HepG2 (cell line): ENCODE measurements at regions not wholly inside any gene's neighbourhood (a gene's known extent, or its start where the extent isn't known, plus 50 kb on each side); places are given as distances from the start of the nearest gene placed in this dataset.

Source experiments
- ATAC-seq: fragments of 200-7000 bp; cut with Tn5 transposase; 3 replicates; pipeline ENCODE4 v1.9.1; 2020; ENCODE audit warnings: mild to moderate bottlenecking, moderate library complexity
- BruUV-seq: library from RNA; stranded (reverse); fragments of 400-500 nt; replicated peaks from 2 replicates; lab custom pipeline; 2021; lab: Mats Ljungman, UMichigan
- CTCF ChIA-PET: fragments of 300-600 bp; formaldehyde crosslinking; extraction: SDS; loops from one replicate; lab custom pipeline; 2021; ENCODE audit warnings: low total read pairs, inconsistent platforms, low intra/inter-chr PET ratio; lab: Yijun Ruan, JAX
- POLR2A ChIA-PET: fragments of 350-600 bp; sonication (Branson Sonifier 250); formaldehyde crosslinking; loops from one replicate; lab custom pipeline; 2020; ENCODE audit warnings: antibody characterized with exemption, inconsistent platforms; lab: Yijun Ruan, JAX
- DNase-seq: peaks from one replicate; pipeline ENCODE4 v3.0.0-alpha.2; 2015; ENCODE audit warnings: low spot score
- FAIRE-seq: peaks from 3 replicates; lab custom pipeline; 2011; peaks lifted over from hg19 to GRCh38; lab: Jason Lieb, UNC
- H2AFZ ChIP-seq: one replicate; pipeline ENCODE4 v1.6.1; 2011; ENCODE audit warnings: low read length, inconsistent platforms
- H3K27ac ChIP-seq: fragments of 300-600 bp; 3 replicates; pipeline ENCODE4 v1.8.0; 2011; ENCODE audit warnings: mixed run types, mild to moderate bottlenecking, mixed read lengths, low read length, inconsistent platforms; ENCODE audit not compliant: insufficient read depth; ENCODE audit errors: extremely low read length
- H3K27me3 ChIP-seq, 2 experiments: fragments of 200-600 bp in 1 of 2; 2 replicates in 1 of 2; 3 replicates in 1 of 2; pipeline versions ENCODE4 v1.6.0 to v1.8.0; 2011; ENCODE audit warnings: low read length in 2 of 2, mild to moderate bottlenecking in 2 of 2, moderate library complexity in 2 of 2, inconsistent platforms in 1 of 2; ENCODE audit not compliant: insufficient read depth in 2 of 2, control insufficient read depth in 1 of 2
- H3K36me3 ChIP-seq, 2 experiments: fragments of 200-600 bp in 1 of 2; replicated peaks in 1 of 2; 2 replicates in 1 of 2; 3 replicates in 1 of 2; pipeline versions ENCODE4 v1.5.1 to v1.8.0; 2011; ENCODE audit warnings: low read length in 2 of 2, inconsistent platforms in 1 of 2; ENCODE audit not compliant: insufficient read depth in 2 of 2, control insufficient read depth in 1 of 2
- H3K4me1 ChIP-seq: 2 replicates; pipeline ENCODE4 v1.5.1; 2012; ENCODE audit warnings: low read length, inconsistent platforms; ENCODE audit not compliant: insufficient read depth
- H3K4me2 ChIP-seq: 2 replicates; pipeline ENCODE4 v1.6.0; 2011; ENCODE audit warnings: low read depth, low read length, inconsistent platforms
- H3K4me3 ChIP-seq, 3 experiments: fragments of 200-600 bp in 1 of 3; sonication (generic), shearing (Covaris generic) in 1 of 3; replicated peaks in 1 of 3; 2 replicates each; pipeline ENCODE4 v1.5.1; 2011 to 2016; ENCODE audit warnings: low read length in 3 of 3, inconsistent platforms in 2 of 3, low read depth in 2 of 3, mild to moderate bottlenecking in 2 of 3, control low read depth in 1 of 3, mixed read lengths in 1 of 3; ENCODE audit not compliant: insufficient read depth in 1 of 3
- H3K79me2 ChIP-seq: one replicate; pipeline ENCODE4 v1.6.1; 2011; ENCODE audit warnings: low read length, inconsistent platforms; ENCODE audit not compliant: insufficient read depth
- H3K9ac ChIP-seq: 2 replicates; pipeline ENCODE4 v1.6.0; 2011; ENCODE audit warnings: mild to moderate bottlenecking, low read depth, low read length, inconsistent platforms; ENCODE audit not compliant: insufficient read depth
- H3K9me3 ChIP-seq: 2 replicates; pipeline ENCODE4 v1.5.1; 2012; ENCODE audit warnings: mild to moderate bottlenecking, low read length
- H4K20me1 ChIP-seq: 2 replicates; pipeline ENCODE4 v1.6.0; 2011; ENCODE audit warnings: inconsistent platforms, mild to moderate bottlenecking, low read length, moderate library complexity; ENCODE audit not compliant: insufficient read depth
- ATF7-NPFF ChIP-seq: sonication (generic); formaldehyde crosslinking; IDR thresholded peaks from 2 replicates; pipeline ENCODE4 v1.8.1; 2023; ENCODE audit warnings: mild to moderate bottlenecking, low read depth, missing genetic modification reagents, moderate library complexity
- HNRNPL ChIP-seq: fragments of 200-400 bp; formaldehyde crosslinking; IDR thresholded peaks from 2 replicates; pipeline ENCODE4 v1.6.1; 2017; ENCODE audit warnings: mild to moderate bottlenecking, low read depth, low read length
- MAFK ChIP-seq, 2 experiments: IDR thresholded peaks in 1 of 2; conservative IDR thresholded peaks in 1 of 2; 2 replicates each; pipeline ENCODE4 v1.6.1; 2011; ENCODE audit warnings: improper control_type of control experiment in 2 of 2, low read length in 2 of 2
- STAT5B ChIP-seq: sonication (generic); formaldehyde crosslinking; IDR thresholded peaks from 2 replicates; pipeline ENCODE4 v1.4.0; 2020; ENCODE audit warnings: missing genetic modification reagents
- ZC3H13 ChIP-seq: sonication (generic); formaldehyde crosslinking; IDR thresholded peaks from 2 replicates; pipeline ENCODE4 v1.8.1; 2023; ENCODE audit warnings: mild to moderate bottlenecking, missing genetic modification reagents, moderate library complexity
- ZNF124 ChIP-seq: sonication (generic); formaldehyde crosslinking; IDR thresholded peaks from 2 replicates; pipeline ENCODE4 v1.4.0; 2020; ENCODE audit warnings: missing genetic modification reagents
- WGBS: methylation state at CpG from one replicate; pipeline ENCODE4 v1.1.6; 2017; ENCODE audit warnings: low lambda C conversion rate; 5-methylcytosine and 5-hydroxymethylcytosine counted together
- in situ Hi-C: cut with HindIII; loops from 2 replicates; pipeline ENCODE4 v1.10.0; 2017; ENCODE audit warnings: low pct_unique_long_range_greater_than_20kb; ENCODE audit not compliant: extremely low pct_ligation_motif_present
- intact Hi-C: fragments of 100-400 bp; cut with micrococcal nuclease; formaldehyde crosslinking; loops from one replicate; pipeline ENCODE4 v1.10.0; 2022; ENCODE audit not compliant: unreplicated experiment
- TF ChIP-seq, protein P1 (sequence below): sonication (generic); formaldehyde crosslinking; IDR thresholded peaks from 2 replicates; pipeline ENCODE4 v1.5.0; 2020; ENCODE audit warnings: missing genetic modification reagents
- TF ChIP-seq, protein P2 (sequence below): sonication (generic); formaldehyde crosslinking; IDR thresholded peaks from 2 replicates; pipeline ENCODE4 v1.4.0; 2020; ENCODE audit warnings: low read depth, mild to moderate bottlenecking, missing genetic modification reagents
- TF ChIP-seq, protein P3 (sequence below): IDR thresholded peaks from 2 replicates; pipeline ENCODE4 v1.6.1; 2016; ENCODE audit warnings: low read depth, borderline replicate concordance

DNA sequence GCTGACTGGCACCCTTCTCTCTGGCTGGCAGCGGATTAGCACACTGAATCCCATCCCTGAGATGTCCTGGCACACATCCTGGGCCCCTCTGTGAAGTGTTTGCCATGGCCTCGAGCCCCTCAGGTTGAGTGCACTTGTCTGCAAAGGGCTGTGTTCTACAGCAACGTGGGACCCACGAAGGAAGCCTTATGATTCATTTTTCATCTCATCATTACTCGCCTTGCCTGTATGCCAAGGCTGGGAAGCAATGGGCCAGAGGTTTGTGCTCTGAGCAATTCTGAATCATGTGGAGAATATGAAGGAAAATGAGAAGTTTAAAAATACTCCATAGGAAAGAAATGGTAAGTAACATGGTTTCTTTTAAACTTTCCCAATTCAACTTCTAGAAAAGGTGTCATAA, 124.8 kb upstream of the LMO4 start:
- no peak for DNase-seq
- in situ Hi-C loops = no loop called here

More for the DNA sequence above, 124.8 kb upstream of the LMO4 start:
- Histone ChIP-seq H3K4me3 (no peak overlapping the region), H3K9me3 (no peaks in the 10 kb centered on the region), H4K20me1 (no peaks in the 10 kb centered on the region), H3K79me2 (no peaks in the 10 kb centered on the region), H3K9ac (no peak overlapping the region), H3K27ac (no peak overlapping the region), H3K4me2 (no peak overlapping the region), H2AFZ (no peak overlapping the region), H3K27me3 (peaks cover 0 to 6% of the 10 kb centered on the region in 2 experiments; a peak in 3 of 5 replicates), H3K4me1 (no peaks in the 10 kb centered on the region), H3K36me3 (no peaks in the 10 kb centered on the region)
- TF ChIP-seq HNRNPL = no peak
- TF ChIP-seq STAT5B (CRISPR knock-in tag) = no peak
- TF ChIP-seq, protein P1, sequence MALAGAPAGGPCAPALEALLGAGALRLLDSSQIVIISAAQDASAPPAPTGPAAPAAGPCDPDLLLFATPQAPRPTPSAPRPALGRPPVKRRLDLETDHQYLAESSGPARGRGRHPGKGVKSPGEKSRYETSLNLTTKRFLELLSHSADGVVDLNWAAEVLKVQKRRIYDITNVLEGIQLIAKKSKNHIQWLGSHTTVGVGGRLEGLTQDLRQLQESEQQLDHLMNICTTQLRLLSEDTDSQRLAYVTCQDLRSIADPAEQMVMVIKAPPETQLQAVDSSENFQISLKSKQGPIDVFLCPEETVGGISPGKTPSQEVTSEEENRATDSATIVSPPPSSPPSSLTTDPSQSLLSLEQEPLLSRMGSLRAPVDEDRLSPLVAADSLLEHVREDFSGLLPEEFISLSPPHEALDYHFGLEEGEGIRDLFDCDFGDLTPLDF (CRISPR knock-in tag) = no peak
- no peak for TF ChIP-seq ZNF124
- TF ChIP-seq MAFK (conservative IDR thresholded peaks at IDR 0.05 in 1 of 2, IDR thresholded peaks at IDR 0.05 in 1 of 2; ENCODE audit: low read length in 2 of 2) = no peak
- TF ChIP-seq, protein P2, sequence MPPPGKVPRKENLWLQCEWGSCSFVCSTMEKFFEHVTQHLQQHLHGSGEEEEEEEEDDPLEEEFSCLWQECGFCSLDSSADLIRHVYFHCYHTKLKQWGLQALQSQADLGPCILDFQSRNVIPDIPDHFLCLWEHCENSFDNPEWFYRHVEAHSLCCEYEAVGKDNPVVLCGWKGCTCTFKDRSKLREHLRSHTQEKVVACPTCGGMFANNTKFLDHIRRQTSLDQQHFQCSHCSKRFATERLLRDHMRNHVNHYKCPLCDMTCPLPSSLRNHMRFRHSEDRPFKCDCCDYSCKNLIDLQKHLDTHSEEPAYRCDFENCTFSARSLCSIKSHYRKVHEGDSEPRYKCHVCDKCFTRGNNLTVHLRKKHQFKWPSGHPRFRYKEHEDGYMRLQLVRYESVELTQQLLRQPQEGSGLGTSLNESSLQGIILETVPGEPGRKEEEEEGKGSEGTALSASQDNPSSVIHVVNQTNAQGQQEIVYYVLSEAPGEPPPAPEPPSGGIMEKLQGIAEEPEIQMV (CRISPR knock-in tag) = no peak
- no peak for TF ChIP-seq ATF7-NPFF
- TF ChIP-seq, protein P3, sequence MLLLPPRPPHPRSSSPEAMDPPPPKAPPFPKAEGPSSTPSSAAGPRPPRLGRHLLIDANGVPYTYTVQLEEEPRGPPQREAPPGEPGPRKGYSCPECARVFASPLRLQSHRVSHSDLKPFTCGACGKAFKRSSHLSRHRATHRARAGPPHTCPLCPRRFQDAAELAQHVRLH (CRISPR knock-in tag) = no peak
- TF ChIP-seq ZC3H13 = no peak
- no TSS peak for BruUV-seq
- FAIRE-seq = no peak
- POLR2A ChIA-PET = no interaction called here
- no peak for ATAC-seq
- WGBS = 0% methylated on average over 4 of the region's 5 CpGs
- intact Hi-C loops = no loop called here
- CTCF ChIA-PET = no interaction called here
